ENCODE measurements at regions not wholly inside any gene's neighbourhood (a gene's known extent, or its start where the extent isn't known, plus 50 kb on each side); places are given as distances from the start of the nearest gene placed in this dataset.

DNA sequence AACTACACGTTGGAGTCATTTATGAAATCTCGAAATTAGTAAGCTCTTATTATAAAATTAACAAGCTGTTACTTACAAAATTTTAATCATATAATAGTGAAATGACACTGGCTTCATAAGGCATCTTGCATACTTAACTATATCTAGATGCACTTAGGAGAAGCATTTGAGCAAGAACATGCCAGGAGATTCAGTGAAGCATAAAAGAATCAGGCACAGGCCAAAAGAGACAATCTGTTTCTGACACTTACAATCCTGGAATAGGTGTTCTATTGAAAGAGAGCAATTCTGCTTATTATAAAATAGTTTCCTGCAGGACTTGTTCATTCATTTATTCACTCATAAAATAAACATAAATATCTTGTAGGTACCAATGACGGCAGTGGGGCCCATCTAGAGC is 1152.2 kb upstream of the CDH6 start:
- TF ChIP-seq CTCF (IDR thresholded peaks at IDR 0.05) (no peak), POLR2A (IDR thresholded peaks at IDR 0.05) (no peak)

Measured in body of pancreas (tissue), 4 donors.